Loucy (cell line): ENCODE measurements at regions not wholly inside any gene's neighbourhood (a gene's known extent, or its start where the extent isn't known, plus 50 kb on each side); places are given as distances from the start of the nearest gene placed in this dataset.

Experiments used
- H2AFZ ChIP-seq: fragments of 200-600 bp; sonication (generic); 2 replicates; pipeline ENCODE4 v1.6.0; 2016; ENCODE audit warnings: antibody characterized with exemption, mild to moderate bottlenecking, low read length, moderate library complexity
- H3F3A ChIP-seq: fragments of 200-600 bp; 2 replicates; pipeline ENCODE4 v1.6.0; 2016; ENCODE audit warnings: antibody characterized with exemption, low read depth, mild to moderate bottlenecking
- H3K27me3 ChIP-seq: fragments of 200-600 bp; sonication (generic); 2 replicates; pipeline ENCODE4 v1.6.1; 2014; ENCODE audit warnings: low read length, mild to moderate bottlenecking; ENCODE audit not compliant: insufficient read depth, poor library complexity, severe bottlenecking
- H3K36me3 ChIP-seq: fragments of 200-600 bp; sonication (generic); 2 replicates; pipeline ENCODE4 v1.6.1; 2016; ENCODE audit warnings: low read length; ENCODE audit not compliant: insufficient read depth
- H3K4me1 ChIP-seq: fragments of 200-600 bp; sonication (generic); 2 replicates; pipeline ENCODE4 v1.5.1; 2014; ENCODE audit warnings: low read length, mild to moderate bottlenecking; ENCODE audit not compliant: insufficient read depth, poor library complexity, severe bottlenecking
- H3K4me2 ChIP-seq: fragments of 200-600 bp; sonication (generic); 2 replicates; pipeline ENCODE4 v1.6.0; 2014; ENCODE audit warnings: antibody characterized with exemption, low read length, low read depth, mild to moderate bottlenecking; ENCODE audit not compliant: poor library complexity, severe bottlenecking
- H3K4me3 ChIP-seq: fragments of 200-600 bp; sonication (generic); 2 replicates; pipeline ENCODE4 v1.5.1; 2014; ENCODE audit warnings: low read length, mild to moderate bottlenecking, mixed read lengths; ENCODE audit not compliant: poor library complexity, severe bottlenecking
- H3K79me2 ChIP-seq: fragments of 200-600 bp; sonication (generic); 2 replicates; pipeline ENCODE4 v1.6.1; 2014; ENCODE audit warnings: low read length; ENCODE audit not compliant: insufficient read depth
- H3K9ac ChIP-seq: fragments of 200-600 bp; sonication (generic); 2 replicates; pipeline ENCODE4 v1.6.0; 2014; ENCODE audit warnings: mild to moderate bottlenecking, low read depth, low read length, moderate library complexity; ENCODE audit not compliant: poor library complexity, severe bottlenecking
- H3K9me2 ChIP-seq: fragments of 200-600 bp; sonication (generic); replicated peaks from 2 replicates; pipeline ENCODE4 v1.6.1; 2016; ENCODE audit warnings: low read depth, low read length, mixed read lengths
- H3K9me3 ChIP-seq: fragments of 200-600 bp; sonication (generic); 2 replicates; pipeline ENCODE4 v1.6.1; 2014; ENCODE audit warnings: mild to moderate bottlenecking, antibody characterized with exemption, low read length, low read depth; ENCODE audit not compliant: insufficient read depth
- H4K20me1 ChIP-seq: fragments of 200-600 bp; sonication (generic); 2 replicates; pipeline ENCODE4 v1.6.0; 2014; ENCODE audit warnings: antibody characterized with exemption, low read length, mild to moderate bottlenecking; ENCODE audit not compliant: insufficient read depth, poor library complexity, severe bottlenecking
- EZH2phosphoT487 ChIP-seq: fragments of 200-600 bp; IDR thresholded peaks from 2 replicates; pipeline ENCODE4 v1.6.1; 2018; ENCODE audit warnings: antibody characterized with exemption, mild to moderate bottlenecking, moderate library complexity, borderline replicate concordance
- TF ChIP-seq, protein P1 (sequence below): fragments of 200-600 bp; sonication (generic); conservative IDR thresholded peaks from 2 replicates; pipeline ENCODE4 v1.5.1; 2014; ENCODE audit warnings: mild to moderate bottlenecking, antibody characterized with exemption, low read length

DNA sequence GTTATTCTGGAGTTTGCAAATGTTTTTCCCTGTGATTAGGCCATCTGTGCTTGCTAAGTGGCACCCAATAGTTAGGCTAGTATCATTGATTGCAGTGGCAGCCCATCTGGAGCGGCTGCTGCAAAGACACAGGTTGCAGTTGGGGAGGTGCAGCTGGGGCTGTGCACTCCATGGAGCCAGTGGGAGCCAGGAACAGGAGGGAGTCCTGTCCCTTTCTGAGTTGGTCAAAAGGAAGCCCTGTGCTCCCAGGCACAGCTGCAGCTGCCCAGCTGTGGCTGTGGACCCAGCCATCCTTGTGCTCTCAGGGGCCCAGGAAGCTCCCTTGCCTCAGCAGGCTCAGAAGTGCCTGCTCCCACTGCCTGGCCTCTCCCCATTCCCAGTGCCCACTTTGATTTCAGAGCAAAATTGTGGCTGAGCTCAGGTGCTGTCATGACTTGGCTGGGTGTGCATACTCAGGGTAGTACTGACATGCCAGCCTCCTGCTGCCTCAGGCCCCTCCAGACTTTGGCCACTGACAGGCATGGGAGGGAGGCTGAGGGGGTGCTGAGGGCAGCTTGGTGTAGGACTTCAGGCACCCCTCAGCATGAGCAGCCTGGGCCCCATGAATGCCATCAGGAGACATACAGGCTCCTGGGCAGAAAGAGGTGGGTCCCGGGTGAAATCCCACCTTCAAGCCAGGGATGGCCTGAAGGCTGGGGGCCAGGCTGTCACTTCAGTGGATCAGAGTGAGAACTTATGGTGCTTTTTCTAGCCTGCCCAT lies 270.6 kb downstream of the PCDH20 start:
- peaks cover 7% of the 10 kb centered on the region for H3K4me1 ChIP-seq
- no peak for TF ChIP-seq EZH2phosphoT487
- TF ChIP-seq, protein P1, sequence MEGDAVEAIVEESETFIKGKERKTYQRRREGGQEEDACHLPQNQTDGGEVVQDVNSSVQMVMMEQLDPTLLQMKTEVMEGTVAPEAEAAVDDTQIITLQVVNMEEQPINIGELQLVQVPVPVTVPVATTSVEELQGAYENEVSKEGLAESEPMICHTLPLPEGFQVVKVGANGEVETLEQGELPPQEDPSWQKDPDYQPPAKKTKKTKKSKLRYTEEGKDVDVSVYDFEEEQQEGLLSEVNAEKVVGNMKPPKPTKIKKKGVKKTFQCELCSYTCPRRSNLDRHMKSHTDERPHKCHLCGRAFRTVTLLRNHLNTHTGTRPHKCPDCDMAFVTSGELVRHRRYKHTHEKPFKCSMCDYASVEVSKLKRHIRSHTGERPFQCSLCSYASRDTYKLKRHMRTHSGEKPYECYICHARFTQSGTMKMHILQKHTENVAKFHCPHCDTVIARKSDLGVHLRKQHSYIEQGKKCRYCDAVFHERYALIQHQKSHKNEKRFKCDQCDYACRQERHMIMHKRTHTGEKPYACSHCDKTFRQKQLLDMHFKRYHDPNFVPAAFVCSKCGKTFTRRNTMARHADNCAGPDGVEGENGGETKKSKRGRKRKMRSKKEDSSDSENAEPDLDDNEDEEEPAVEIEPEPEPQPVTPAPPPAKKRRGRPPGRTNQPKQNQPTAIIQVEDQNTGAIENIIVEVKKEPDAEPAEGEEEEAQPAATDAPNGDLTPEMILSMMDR: no peak

DNA sequence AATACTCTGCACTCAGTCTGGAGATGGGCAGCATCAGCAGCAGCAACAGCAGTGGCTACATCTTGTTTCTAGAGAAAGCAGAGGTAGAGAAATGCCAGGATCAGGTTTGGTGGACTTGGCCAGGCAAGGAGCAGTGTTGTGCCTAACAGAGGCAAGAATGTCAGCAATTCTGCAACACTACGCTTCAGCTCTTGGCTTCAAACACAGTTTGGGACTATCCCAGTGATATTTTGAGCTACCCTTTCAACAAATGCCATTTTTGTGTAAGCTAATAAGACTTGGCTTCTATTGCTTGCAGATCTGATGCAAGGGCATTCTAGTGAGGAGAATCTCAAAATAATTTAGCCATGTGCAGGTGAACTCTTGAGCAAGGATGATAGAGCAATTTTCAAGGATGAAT lies 271.3 kb downstream of the PCDH20 start:
- no peaks in the 10 kb centered on the region for H3F3A ChIP-seq
- H3K27me3 ChIP-seq: no peaks in the 10 kb centered on the region
- no peaks in the 10 kb centered on the region for H3K36me3 ChIP-seq
- H3K9ac ChIP-seq: no peak overlapping the region
- H3K9me3 ChIP-seq: peaks cover 16% of the 10 kb centered on the region; the same call in 1 of the 2 replicates
- H3K79me2 ChIP-seq: no peaks in the 10 kb centered on the region
- H3K4me2 ChIP-seq: no peak overlapping the region
- H3K9me2 ChIP-seq: no peaks in the 10 kb centered on the region
- peaks cover 7% of the 10 kb centered on the region for H3K4me1 ChIP-seq
- H4K20me1 ChIP-seq: no peaks in the 10 kb centered on the region
- no peak overlapping the region for H3K4me3 ChIP-seq
- no peak overlapping the region for H2AFZ ChIP-seq
- no peak for TF ChIP-seq EZH2phosphoT487
- TF ChIP-seq, protein P1: no peak

More for the DNA sequence above, 270.6 kb downstream of the PCDH20 start:
- no peaks in the 10 kb centered on the region for H4K20me1 ChIP-seq
- H3K36me3 ChIP-seq: no peaks in the 10 kb centered on the region
- H3K9ac ChIP-seq: no peak overlapping the region
- H2AFZ ChIP-seq: no peak overlapping the region
- no peaks in the 10 kb centered on the region for H3K9me2 ChIP-seq
- no peaks in the 10 kb centered on the region for H3K79me2 ChIP-seq
- H3K4me2 ChIP-seq: no peak overlapping the region
- H3F3A ChIP-seq: no peaks in the 10 kb centered on the region
- peaks cover 16% of the 10 kb centered on the region; the same call in 1 of the 2 replicates for H3K9me3 ChIP-seq
- H3K4me3 ChIP-seq: no peak overlapping the region
- no peaks in the 10 kb centered on the region for H3K27me3 ChIP-seq

DNA sequence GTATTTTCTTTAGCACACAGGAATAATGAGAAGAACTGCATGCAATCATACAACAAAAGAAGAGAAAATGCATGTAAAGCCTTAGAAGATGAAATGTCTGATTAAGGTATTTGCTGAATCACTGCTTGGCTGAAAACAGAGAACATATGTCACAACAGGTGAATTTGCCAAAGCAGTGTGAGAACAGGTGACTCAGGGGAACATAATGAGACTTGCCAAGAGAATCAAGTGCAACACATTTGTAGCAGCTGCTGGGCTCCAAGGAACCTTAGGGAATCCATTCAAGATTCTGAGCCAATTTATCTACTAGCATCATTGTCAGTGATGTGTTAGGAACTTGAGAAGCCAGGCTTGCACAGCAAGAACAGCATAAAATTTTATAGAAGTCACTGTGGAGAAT lies 273.1 kb downstream of the PCDH20 start:
- Histone ChIP-seq H3K36me3 (no peaks in the 10 kb centered on the region), H4K20me1 (no peaks in the 10 kb centered on the region), H2AFZ (no peak overlapping the region), H3F3A (no peaks in the 10 kb centered on the region), H3K27me3 (no peaks in the 10 kb centered on the region), H3K4me3 (no peak overlapping the region), H3K9me2 (no peaks in the 10 kb centered on the region), H3K4me2 (no peak overlapping the region), H3K4me1 (peaks cover 7% of the 10 kb centered on the region), H3K9me3 (peaks cover 16% of the 10 kb centered on the region; the same call in 1 of the 2 replicates), H3K9ac (no peak overlapping the region), H3K79me2 (no peaks in the 10 kb centered on the region)
- TF ChIP-seq, protein P1: no peak
- TF ChIP-seq EZH2phosphoT487: no peak
